CD8-positive, alpha-beta memory T cell (primary cell): ENCODE measurements at regions not wholly inside any gene's neighbourhood (a gene's known extent, or its start where the extent isn't known, plus 50 kb on each side); places are given as distances from the start of the nearest gene placed in this dataset.

Experiments used
- CTCF ChIA-PET: fragments of 350-600 bp; sonication (Branson Sonifier 250); formaldehyde crosslinking; loops from one replicate; lab custom pipeline; 2021; ENCODE audit warnings: antibody characterized with exemption; lab: Charles Lee
- POLR2A ChIA-PET: fragments of 350-600 bp; sonication (Branson Sonifier 250); formaldehyde crosslinking; loops from one replicate; lab custom pipeline; 2021; ENCODE audit warnings: antibody characterized with exemption; lab: Charles Lee
- DNase-seq, 5 donors: peaks; one replicate each; pipeline versions ENCODE4 v3.0.0 to v3.0.0-alpha.2; 2020 to 2022; ENCODE audit warnings: mixed read lengths in 1 of 5
- H3K27ac ChIP-seq: one replicate; pipeline ENCODE4 v1.7.0; 2013; ENCODE audit warnings: low read depth, mild to moderate bottlenecking, low read length, moderate library complexity
- H3K27me3 ChIP-seq: 2 replicates; pipeline ENCODE4 v1.7.0; 2013; ENCODE audit warnings: low read length, mild to moderate bottlenecking; ENCODE audit not compliant: insufficient read depth, poor library complexity, severe bottlenecking
- H3K36me3 ChIP-seq: 2 replicates; pipeline ENCODE4 v1.7.0; 2013; ENCODE audit warnings: mild to moderate bottlenecking, low read length, moderate library complexity; ENCODE audit not compliant: insufficient read depth
- H3K4me1 ChIP-seq: 2 replicates; pipeline ENCODE4 v1.7.0; 2013; ENCODE audit warnings: mild to moderate bottlenecking, low read length, moderate library complexity; ENCODE audit not compliant: insufficient read depth
- H3K4me3 ChIP-seq: 2 replicates; pipeline ENCODE4 v1.7.0; 2013; ENCODE audit warnings: mild to moderate bottlenecking, low read length
- H3K9me3 ChIP-seq: 2 replicates; pipeline ENCODE4 v1.7.0; 2013; ENCODE audit warnings: mild to moderate bottlenecking, low read length
- H3K27ac Mint-ChIP-seq, 8 donors: one replicate each; pipeline ENCODE4 v1.8.0; 2020 to 2021; ENCODE audit warnings: mixed read lengths in 8 of 8, mild to moderate bottlenecking in 6 of 8, inconsistent platforms in 3 of 8, moderate library complexity in 3 of 8
- H3K27me3 Mint-ChIP-seq, 2 donors: one replicate each; pipeline ENCODE4 v1.8.0; 2020 to 2021; ENCODE audit warnings: mixed read lengths in 2 of 2, mild to moderate bottlenecking in 1 of 2, moderate library complexity in 1 of 2
- H3K36me3 Mint-ChIP-seq, 3 donors: one replicate each; pipeline ENCODE4 v1.8.0; 2020 to 2021; ENCODE audit warnings: mixed read lengths in 3 of 3, inconsistent platforms in 1 of 3, mild to moderate bottlenecking in 1 of 3
- H3K4me1 Mint-ChIP-seq, 3 donors: one replicate each; pipeline ENCODE4 v1.8.0; 2020 to 2021; ENCODE audit warnings: mixed read lengths in 3 of 3, inconsistent platforms in 1 of 3, mild to moderate bottlenecking in 1 of 3
- H3K4me3 Mint-ChIP-seq, 7 donors: one replicate each; pipeline ENCODE4 v1.8.0; 2020 to 2021; ENCODE audit warnings: mixed read lengths in 7 of 7, mild to moderate bottlenecking in 6 of 7, moderate library complexity in 4 of 7, inconsistent platforms in 2 of 7
- H3K9me3 Mint-ChIP-seq, 5 donors: one replicate each; pipeline ENCODE4 v1.8.0; 2020 to 2022; ENCODE audit warnings: mixed read lengths in 5 of 5, mild to moderate bottlenecking in 3 of 5, moderate library complexity in 2 of 5, inconsistent platforms in 1 of 5

- no peaks in the 10 kb centered on the region for H3K36me3 Mint-ChIP-seq
- POLR2A ChIA-PET = no interaction called here
- no peaks in the 10 kb centered on the region for H3K9me3 Mint-ChIP-seq
- CTCF ChIA-PET = no interaction called here
- H3K27ac Mint-ChIP-seq = peak overlapping the region in 2 of 8 donors; percentile 2 to 60
- no peak overlapping the region for H3K27ac ChIP-seq
- H3K36me3 ChIP-seq = no peaks in the 10 kb centered on the region
- no peaks in the 10 kb centered on the region for H3K9me3 ChIP-seq
- H3K4me3 Mint-ChIP-seq = no peak overlapping the region
- H3K4me1 Mint-ChIP-seq = peaks cover 0 to 5% (median 0%) of the 10 kb centered on the region in 3 donors
- no peak for DNase-seq
- H3K4me3 ChIP-seq = no peak overlapping the region
- H3K27me3 Mint-ChIP-seq = peaks cover 4 to 7% of the 10 kb centered on the region in 2 donors
- no peaks in the 10 kb centered on the region for H3K4me1 ChIP-seq
- peaks cover 3% of the 10 kb centered on the region for H3K27me3 ChIP-seq
Measured at GRCh38 chr21:43325968-43326715, 100.8 kb downstream of the SIK1 start.

- no peaks in the 10 kb centered on the region for H3K36me3 ChIP-seq
- ChIA-PET CTCF (no interaction called here), POLR2A (no interaction called here)
- H3K27ac ChIP-seq = no peak overlapping the region
- H3K9me3 Mint-ChIP-seq = no peaks in the 10 kb centered on the region
- peaks cover 4 to 7% of the 10 kb centered on the region in 2 donors for H3K27me3 Mint-ChIP-seq
- peaks cover 3% of the 10 kb centered on the region for H3K27me3 ChIP-seq
- H3K9me3 ChIP-seq = no peaks in the 10 kb centered on the region
- H3K4me1 ChIP-seq = no peaks in the 10 kb centered on the region
- DNase-seq = no peak
- no peaks in the 10 kb centered on the region for H3K36me3 Mint-ChIP-seq
- no peak overlapping the region for H3K4me3 Mint-ChIP-seq
- H3K4me3 ChIP-seq = no peak overlapping the region
- H3K4me1 Mint-ChIP-seq = peaks cover 0 to 5% (median 0%) of the 10 kb centered on the region in 3 donors
- H3K27ac Mint-ChIP-seq = no peak overlapping the region
Measured at GRCh38 chr21:43325036-43325435, 101.9 kb downstream of the SIK1 start.

- no peak for DNase-seq
- POLR2A ChIA-PET = no interaction called here
- H3K4me1 ChIP-seq = no peaks in the 10 kb centered on the region
- no peaks in the 10 kb centered on the region for H3K9me3 ChIP-seq
- H3K27me3 Mint-ChIP-seq = peaks cover 4 to 7% of the 10 kb centered on the region in 2 donors
- H3K36me3 Mint-ChIP-seq = no peaks in the 10 kb centered on the region
- CTCF ChIA-PET = no interaction called here
- H3K4me3 Mint-ChIP-seq = no peak overlapping the region
- H3K4me3 ChIP-seq = no peak overlapping the region
- H3K27ac Mint-ChIP-seq = no peak overlapping the region
- no peak overlapping the region for H3K27ac ChIP-seq
- peaks cover 3% of the 10 kb centered on the region for H3K27me3 ChIP-seq
- H3K4me1 Mint-ChIP-seq = peaks cover 0 to 5% (median 0%) of the 10 kb centered on the region in 3 donors
- H3K36me3 ChIP-seq = no peaks in the 10 kb centered on the region
- H3K9me3 Mint-ChIP-seq = no peaks in the 10 kb centered on the region
Measured at GRCh38 chr21:43324596-43324995, 102.3 kb downstream of the SIK1 start.

- Histone ChIP-seq H3K4me3 (no peak overlapping the region), H3K36me3 (no peaks in the 10 kb centered on the region), H3K4me1 (no peaks in the 10 kb centered on the region), H3K27ac (no peak overlapping the region), H3K27me3 (no peaks in the 10 kb centered on the region), H3K9me3 (no peaks in the 10 kb centered on the region)
- Mint-ChIP-seq H3K4me3 (no peak overlapping the region), H3K4me1 (peaks cover 0 to 5% (median 0%) of the 10 kb centered on the region in 3 donors), H3K27ac (no peak overlapping the region), H3K36me3 (no peaks in the 10 kb centered on the region), H3K9me3 (peaks cover 0 to 3% (median 0%) of the 10 kb centered on the region in 5 donors), H3K27me3 (peaks cover 4% of the 10 kb centered on the region in 2 donors)
- CTCF ChIA-PET = no interaction called here
- POLR2A ChIA-PET = no interaction called here
- DNase-seq = no peak
Measured at GRCh38 chr21:43323244-43324005, 103.5 kb downstream of the SIK1 start.

- H3K36me3 Mint-ChIP-seq = no peaks in the 10 kb centered on the region
- H3K27ac Mint-ChIP-seq = no peak overlapping the region
- H3K4me3 ChIP-seq = no peak overlapping the region
- H3K9me3 ChIP-seq = no peaks in the 10 kb centered on the region
- no peaks in the 10 kb centered on the region for H3K4me1 ChIP-seq
- no peaks in the 10 kb centered on the region for H3K36me3 ChIP-seq
- CTCF ChIA-PET = no interaction called here
- no peak overlapping the region for H3K4me3 Mint-ChIP-seq
- no peak overlapping the region for H3K27ac ChIP-seq
- peaks cover 0 to 5% (median 0%) of the 10 kb centered on the region in 3 donors for H3K4me1 Mint-ChIP-seq
- no peak for DNase-seq
- POLR2A ChIA-PET = no interaction called here
- no peaks in the 10 kb centered on the region for H3K27me3 ChIP-seq
- H3K9me3 Mint-ChIP-seq = peaks cover 0 to 5% (median 2%) of the 10 kb centered on the region in 5 donors
- H3K27me3 Mint-ChIP-seq = peaks cover 0 to 4% of the 10 kb centered on the region in 2 donors
Measured at GRCh38 chr21:43322805-43323204, 104.1 kb downstream of the SIK1 start.

- no peak for DNase-seq
- no peaks in the 10 kb centered on the region for H3K36me3 Mint-ChIP-seq
- H3K9me3 Mint-ChIP-seq = peaks cover 0 to 9% (median 4%) of the 10 kb centered on the region in 5 donors
- no peak overlapping the region for H3K27ac ChIP-seq
- H3K4me3 Mint-ChIP-seq = no peak overlapping the region
- ChIA-PET POLR2A (no interaction called here), CTCF (no interaction called here)
- H3K27me3 ChIP-seq = no peaks in the 10 kb centered on the region
- no peaks in the 10 kb centered on the region for H3K36me3 ChIP-seq
- no peak overlapping the region for H3K27ac Mint-ChIP-seq
- no peak overlapping the region for H3K4me3 ChIP-seq
- H3K27me3 Mint-ChIP-seq = peaks cover 4% of the 10 kb centered on the region in 2 donors
- H3K9me3 ChIP-seq = no peaks in the 10 kb centered on the region
- H3K4me1 Mint-ChIP-seq = peaks cover 0 to 5% (median 0%) of the 10 kb centered on the region in 3 donors
- H3K4me1 ChIP-seq = no peaks in the 10 kb centered on the region
Measured at GRCh38 chr21:43322311-43322710, 104.6 kb downstream of the SIK1 start.

GRCh38 chr21:43321611-43322010, 105.3 kb downstream of the SIK1 start:
- peaks cover 0 to 5% (median 0%) of the 10 kb centered on the region in 3 donors for H3K4me1 Mint-ChIP-seq
- no peaks in the 10 kb centered on the region for H3K4me1 ChIP-seq
- H3K27me3 Mint-ChIP-seq = peaks cover 4 to 8% of the 10 kb centered on the region in 2 donors
- DNase-seq = no peak
- CTCF ChIA-PET = no interaction called here
- H3K27ac ChIP-seq = no peak overlapping the region
- H3K4me3 Mint-ChIP-seq = no peak overlapping the region
- no peak overlapping the region for H3K4me3 ChIP-seq
- no peaks in the 10 kb centered on the region for H3K9me3 ChIP-seq
- no peaks in the 10 kb centered on the region for H3K36me3 Mint-ChIP-seq
- POLR2A ChIA-PET = no interaction called here
- peaks cover 0 to 9% (median 4%) of the 10 kb centered on the region in 5 donors for H3K9me3 Mint-ChIP-seq
- no peaks in the 10 kb centered on the region for H3K27me3 ChIP-seq
- no peaks in the 10 kb centered on the region for H3K36me3 ChIP-seq
- no peak overlapping the region for H3K27ac Mint-ChIP-seq

GRCh38 chr21:43321111-43321510, 105.8 kb downstream of the SIK1 start:
- peaks cover 0 to 9% (median 4%) of the 10 kb centered on the region in 5 donors for H3K9me3 Mint-ChIP-seq
- peak overlapping the region in 2 of 8 donors; percentile 3 to 33 for H3K27ac Mint-ChIP-seq
- DNase-seq = no peak
- ChIA-PET POLR2A (no interaction called here), CTCF (no interaction called here)
- Histone ChIP-seq H3K4me1 (no peaks in the 10 kb centered on the region), H3K4me3 (no peak overlapping the region), H3K9me3 (no peaks in the 10 kb centered on the region), H3K27ac (no peak overlapping the region), H3K27me3 (no peaks in the 10 kb centered on the region), H3K36me3 (no peaks in the 10 kb centered on the region)
- no peaks in the 10 kb centered on the region for H3K36me3 Mint-ChIP-seq
- no peak overlapping the region for H3K4me3 Mint-ChIP-seq
- peaks cover 4 to 8% of the 10 kb centered on the region in 2 donors for H3K27me3 Mint-ChIP-seq
- peaks cover 0 to 3% (median 0%) of the 10 kb centered on the region in 3 donors for H3K4me1 Mint-ChIP-seq
